Activated CD4-positive, alpha-beta T cell treated with anti-CD3 and anti-CD28 coated beads for 48 hours (primary cell): ENCODE measurements at regions not wholly inside any gene's neighbourhood (a gene's known extent, or its start where the extent isn't known, plus 50 kb on each side); places are given as distances from the start of the nearest gene placed in this dataset.

ENCODE experiments used
- DNase-seq: peaks from one replicate; pipeline ENCODE4 v3.0.0-alpha.2; 2020

DNA sequence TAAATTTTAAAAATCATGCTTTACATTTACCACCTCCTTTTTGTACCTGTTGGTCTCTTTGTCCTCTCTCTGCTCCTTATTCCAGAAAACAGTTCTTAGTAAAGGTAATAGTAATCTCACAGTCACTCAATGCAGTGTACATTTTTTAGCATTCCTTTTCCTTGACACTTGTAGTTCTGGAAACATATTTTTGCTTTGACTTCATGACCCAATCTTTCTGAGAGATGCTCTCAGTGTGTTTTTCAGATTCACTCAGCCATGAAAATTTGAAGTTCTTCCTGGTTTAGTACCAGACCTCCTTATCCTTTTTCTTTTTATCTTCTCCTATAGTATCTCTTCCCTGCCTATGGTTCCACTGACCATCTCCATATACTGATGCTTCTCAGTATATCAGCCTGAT lies 747.5 kb upstream of the ZEB2 start:
- no peak for DNase-seq

DNA sequence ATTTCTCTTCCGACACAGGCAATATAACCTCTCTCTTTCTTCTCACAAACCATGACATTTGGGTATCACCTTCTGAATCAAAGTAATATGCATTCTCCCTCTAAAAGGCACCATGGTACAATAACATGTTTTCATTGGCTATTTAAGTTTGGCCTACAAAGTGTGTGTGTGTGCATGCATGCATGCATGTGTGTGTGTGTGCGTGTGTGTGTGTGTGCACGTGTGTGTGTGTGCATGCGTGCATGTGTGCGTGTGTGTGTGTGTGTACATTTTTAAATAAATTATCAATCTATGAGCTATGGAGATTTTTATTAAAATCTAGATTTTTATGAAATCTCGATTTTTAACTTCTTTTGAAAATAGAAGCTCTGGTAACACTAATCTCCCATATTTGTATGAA lies 745.3 kb upstream of the ZEB2 start:
- DNase-seq: no peak

DNA sequence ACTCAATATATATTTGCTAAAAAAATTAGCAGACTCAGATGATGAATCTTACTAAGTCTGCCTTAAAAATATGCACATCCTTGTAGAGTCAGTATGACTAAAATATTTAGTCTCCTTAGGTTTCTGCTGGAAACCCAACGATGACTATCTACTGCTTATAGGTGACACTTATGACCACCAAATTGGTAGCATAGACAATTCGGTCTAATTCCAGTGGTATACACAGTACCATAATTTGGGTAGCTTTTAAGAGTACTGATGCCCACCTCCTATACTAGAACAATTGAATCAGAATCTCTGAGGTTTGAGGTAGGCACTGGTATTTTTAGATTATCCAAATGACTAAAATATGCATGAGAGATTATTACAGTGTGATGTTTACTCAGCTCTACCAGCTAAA lies 740.8 kb upstream of the ZEB2 start:
- no peak for DNase-seq

DNA sequence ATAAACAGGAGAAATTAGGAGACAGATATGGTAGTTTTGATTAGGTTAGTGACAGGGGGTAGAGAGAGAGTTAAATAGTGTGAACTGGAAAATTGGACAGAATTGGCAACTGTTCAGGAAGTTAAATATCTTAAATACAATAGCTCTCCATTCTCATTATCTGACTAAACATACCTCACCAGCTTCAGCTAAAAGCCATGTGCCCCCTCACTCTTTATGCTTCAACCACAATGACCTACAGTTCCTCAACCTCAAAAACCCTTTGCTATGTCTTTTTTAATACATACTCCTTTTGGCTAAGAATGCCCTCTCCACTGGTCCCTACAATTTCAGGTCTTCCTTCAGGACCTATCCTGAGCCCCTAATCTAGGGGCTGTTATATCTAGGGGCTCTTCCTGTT lies 740.2 kb upstream of the ZEB2 start:
- no peak for DNase-seq

DNA sequence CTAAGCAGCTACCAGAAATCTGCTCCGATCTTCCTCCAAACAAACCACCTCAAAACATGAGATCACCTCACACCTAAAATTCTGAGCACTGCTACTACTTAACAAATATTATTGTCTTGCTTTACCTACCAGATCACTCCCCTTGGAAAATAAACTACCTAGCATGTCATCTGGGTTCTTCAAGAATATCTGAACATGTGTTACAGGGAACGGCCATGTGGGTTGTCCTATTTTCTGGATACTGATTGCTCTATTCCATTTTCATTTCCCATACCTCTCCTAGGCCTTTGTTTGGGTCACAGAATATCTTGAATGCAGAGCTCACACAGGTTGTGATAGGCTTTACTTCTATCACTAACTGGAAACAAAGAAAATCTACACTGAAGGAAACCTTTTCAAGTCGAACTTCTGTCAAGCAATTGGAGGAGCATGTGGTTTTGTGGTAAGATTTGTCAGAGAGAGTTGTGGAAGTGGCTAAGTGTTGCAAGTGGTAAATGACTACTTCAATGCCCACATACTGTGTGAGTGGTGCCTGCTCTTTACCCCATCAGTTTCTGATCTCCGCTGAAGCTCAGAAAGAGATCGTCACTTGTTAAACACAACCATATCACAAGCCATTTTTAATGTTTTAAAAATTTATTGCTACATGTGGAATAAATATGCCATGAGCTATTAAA lies 739.1 kb upstream of the ZEB2 start:
- peak; percentile 6 for DNase-seq

DNA sequence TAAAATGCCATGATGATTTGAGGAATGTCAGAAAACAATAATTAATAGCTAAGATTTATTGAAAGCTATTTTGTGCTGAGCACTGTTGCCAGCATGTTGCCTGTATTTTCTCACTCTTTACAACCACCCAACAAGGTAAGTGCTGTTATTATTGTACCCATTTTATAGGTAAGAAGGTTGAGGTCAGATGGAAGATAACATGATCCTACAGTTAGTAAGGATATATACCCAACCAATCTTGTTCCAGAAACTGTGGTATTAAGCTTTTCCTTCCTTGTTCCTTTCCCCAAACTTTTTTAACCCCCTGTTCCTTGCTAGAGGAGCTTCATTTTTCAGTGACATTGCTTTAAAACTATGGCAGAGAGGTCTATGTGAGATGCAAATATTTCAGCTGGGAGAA lies 738.0 kb upstream of the ZEB2 start:
- no peak for DNase-seq

DNA sequence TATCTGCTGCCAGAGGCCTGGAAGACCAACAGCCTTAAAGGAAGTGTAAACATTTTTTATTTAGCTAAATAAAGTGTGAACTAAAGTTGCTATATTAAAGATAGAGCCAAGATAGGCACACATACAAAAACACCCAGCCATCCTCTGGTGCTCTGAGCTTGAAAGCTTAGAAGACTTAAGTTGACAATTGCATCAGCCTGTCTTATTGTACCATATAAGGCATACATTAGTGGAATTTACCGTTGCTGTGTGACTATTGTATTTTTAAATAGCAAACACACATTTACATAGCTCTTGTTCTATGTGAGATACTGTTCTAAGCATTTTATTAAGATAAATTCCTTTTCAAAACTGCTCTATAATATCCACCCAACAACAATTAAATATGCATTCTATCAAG lies 736.6 kb upstream of the ZEB2 start:
- DNase-seq: no peak

DNA sequence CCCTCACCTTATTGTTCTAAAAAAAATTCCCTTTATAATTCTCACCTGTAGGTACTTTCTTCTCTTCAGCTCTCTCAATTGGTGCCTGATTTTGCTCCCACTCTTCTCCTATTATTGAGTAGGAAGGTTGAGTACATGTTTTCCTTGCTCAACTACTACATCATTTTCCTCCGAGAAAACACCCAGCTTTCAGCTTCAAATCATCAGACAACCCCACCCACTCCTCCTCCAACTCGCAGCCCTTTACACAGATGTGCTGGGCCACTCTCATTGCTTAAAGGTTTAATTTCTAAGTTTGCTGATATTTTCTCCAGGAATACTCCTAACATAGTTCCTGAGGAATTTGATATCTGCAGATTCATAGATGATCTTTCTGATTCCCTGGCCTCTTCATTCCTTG lies 734.4 kb upstream of the ZEB2 start:
- no peak for DNase-seq

DNA sequence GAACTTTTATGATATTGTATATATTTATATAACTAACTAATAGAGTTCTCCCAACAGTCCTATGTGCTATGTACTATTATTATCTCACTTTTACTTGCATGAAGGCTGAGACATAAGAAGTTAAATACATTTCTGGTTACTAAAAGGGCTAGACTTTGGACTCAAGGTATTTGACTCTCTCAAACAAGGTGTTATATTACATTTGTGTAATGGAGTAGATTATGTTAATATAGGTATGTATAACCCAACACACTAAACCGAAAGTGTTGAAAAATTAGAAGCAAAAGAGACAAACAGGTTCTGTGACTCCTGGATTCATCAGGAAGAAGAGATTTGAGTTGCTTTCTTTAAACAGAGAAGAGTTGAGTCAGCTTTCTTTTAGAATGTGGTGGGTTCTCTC lies 733.6 kb upstream of the ZEB2 start:
- no peak for DNase-seq

DNA sequence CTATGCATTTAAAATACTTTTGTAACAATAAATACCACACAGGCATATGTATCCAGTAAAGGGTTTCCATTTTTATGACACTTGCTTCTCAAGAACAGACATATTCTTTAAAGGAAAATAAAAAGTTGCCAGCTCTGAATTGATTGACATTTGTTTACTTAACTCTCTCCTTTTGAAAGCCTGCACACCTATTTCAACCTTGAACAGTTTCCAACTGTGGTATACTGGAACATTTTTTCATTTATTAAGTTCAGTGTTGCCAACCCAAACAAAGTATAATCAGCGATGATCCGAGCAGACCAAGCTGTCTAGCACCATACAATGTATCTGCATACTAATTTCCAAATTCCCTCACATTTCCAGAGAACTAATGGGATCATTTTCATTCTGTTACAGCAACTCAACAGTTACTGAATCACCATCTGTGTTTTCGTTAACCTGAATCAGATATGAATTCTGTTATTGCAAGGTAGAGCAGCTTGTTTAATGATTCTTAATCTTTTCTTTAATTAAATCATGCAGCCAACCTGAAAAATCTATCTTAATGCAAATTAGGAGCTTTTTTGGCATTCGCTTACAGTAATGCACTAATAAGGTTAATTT lies 725.5 kb upstream of the ZEB2 start:
- no peak for DNase-seq

DNA sequence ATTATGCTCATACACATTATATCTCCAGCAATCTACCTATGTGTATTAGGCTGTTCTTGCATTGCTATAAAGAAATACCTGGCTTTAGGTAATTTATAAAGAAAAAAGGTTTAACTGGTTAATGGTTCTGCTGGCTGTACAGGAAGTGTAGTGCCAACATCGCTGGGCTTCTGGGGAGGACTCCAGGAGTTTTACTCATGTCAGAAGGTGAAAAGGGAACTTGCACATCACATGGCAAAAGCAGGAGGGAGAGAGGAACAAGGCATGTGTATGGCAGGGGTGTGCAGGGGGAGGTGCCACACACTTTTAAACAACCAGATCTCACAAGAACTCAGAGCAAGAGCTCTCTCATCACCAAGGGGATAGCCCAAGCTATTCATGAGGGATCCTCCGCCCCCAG lies 715.4 kb upstream of the ZEB2 start:
- DNase-seq: no peak

DNA sequence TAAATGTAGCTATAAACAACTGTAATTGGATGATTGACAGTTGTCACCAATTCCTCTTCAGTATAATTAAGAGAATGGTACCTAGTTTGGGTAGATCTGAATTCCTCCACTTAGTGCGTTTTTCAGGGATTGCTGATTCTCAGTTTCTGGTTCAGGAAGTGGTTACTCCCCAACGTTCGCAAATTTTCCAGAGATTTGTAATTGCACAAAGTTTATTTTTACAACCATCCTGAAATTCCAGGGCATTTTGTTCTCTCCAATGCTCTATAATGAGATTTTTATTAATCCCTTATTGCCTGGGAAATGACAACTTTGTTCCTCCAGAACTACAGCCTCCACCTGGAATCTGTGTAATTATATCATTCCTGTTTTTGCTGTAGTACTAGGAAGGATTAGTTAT lies 710.6 kb upstream of the ZEB2 start:
- DNase-seq: no peak

DNA sequence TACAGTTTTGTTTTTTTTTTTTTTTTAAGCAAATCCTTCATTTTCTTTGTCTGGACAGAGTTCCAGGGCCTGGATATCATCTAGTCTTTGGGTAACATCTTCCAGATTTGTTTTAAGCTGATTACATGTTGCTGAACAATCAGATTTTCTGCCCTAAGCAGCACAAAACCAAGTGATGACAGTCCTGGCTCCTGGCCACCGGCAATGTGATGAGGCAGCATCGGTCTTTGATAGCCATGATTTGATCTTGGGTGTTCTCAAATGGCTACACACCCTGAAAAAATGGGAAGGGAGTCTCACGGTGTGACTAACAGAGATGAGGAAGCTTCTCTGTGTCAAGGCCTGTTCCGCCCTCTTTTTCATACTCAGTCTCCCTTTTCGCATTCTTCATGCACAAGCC lies 708.6 kb upstream of the ZEB2 start:
- no peak for DNase-seq

DNA sequence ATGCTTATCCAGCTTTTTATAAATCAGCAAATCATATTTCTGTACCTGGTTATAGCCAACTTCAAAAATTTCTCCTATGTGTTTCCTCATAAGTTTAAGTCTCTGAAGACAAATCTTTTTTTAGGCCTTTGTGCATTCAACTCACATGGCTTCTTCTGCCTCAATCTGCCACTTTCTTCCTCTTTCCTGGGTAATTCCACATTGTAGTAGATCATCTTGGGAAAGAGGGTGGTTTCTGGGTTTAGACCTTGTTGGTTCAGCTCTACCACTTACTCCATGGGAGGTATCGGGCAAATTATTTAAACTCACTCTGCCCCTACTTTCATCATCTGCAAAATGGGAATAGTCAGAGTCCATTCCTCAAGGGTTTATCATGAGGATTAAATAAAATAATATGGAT lies 707.0 kb upstream of the ZEB2 start:
- no peak for DNase-seq

DNA sequence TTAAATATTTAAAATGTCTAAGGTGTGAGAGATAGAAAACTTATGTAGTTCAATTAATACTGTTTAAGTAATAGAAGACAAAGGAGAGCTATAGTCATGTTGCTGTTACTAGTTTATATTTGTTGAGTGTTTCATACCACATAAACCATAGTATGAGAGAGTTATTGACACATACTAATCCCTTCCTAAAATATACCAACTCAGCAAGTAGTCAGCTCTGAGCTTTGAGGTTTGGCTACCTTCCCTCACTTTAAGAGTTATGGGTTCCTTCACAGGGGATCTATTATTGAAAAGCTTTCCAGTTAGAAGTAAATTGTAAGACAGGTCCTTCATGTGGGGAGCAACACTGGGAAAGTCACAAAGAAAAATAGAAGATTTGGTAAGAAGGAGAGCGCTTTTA lies 701.6 kb upstream of the ZEB2 start:
- DNase-seq: no peak

DNA sequence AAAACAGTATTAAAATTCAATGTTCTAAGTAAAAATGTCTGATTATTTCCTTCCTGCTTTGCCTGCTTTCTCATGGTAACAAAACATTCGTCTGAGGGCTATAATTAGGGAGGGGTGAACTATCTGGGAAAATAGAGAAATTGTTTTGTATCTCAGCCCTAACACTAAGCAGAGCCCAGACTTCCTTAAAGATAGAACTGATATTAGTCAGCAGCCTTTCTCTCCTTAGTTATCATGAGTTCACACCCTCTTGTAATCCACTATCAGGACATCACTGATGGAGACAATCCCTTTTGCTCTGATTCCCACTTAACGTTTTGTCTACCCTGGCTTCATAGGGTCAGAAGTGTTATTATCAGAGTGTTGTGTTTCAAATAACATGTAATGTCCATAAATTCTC lies 701.1 kb upstream of the ZEB2 start:
- no peak for DNase-seq

DNA sequence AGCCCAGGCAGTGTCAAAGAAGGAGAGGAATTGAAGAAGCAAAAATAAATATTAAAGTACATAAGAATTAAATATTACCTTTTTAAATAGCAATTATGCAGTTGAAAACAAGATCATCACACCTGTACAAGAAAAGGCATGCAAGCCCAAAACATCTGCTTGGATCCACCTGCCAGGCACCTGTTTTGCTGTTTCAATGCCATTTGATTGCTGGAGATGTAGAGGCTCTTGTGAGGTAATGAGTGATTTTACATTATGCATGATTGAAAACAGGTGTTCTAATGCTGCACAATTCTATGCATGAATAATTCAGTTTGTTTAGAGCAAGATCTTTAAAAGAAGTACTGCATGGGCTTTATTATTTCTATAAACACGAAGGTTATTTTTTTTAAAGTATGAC lies 700.6 kb upstream of the ZEB2 start:
- DNase-seq: no peak

DNA sequence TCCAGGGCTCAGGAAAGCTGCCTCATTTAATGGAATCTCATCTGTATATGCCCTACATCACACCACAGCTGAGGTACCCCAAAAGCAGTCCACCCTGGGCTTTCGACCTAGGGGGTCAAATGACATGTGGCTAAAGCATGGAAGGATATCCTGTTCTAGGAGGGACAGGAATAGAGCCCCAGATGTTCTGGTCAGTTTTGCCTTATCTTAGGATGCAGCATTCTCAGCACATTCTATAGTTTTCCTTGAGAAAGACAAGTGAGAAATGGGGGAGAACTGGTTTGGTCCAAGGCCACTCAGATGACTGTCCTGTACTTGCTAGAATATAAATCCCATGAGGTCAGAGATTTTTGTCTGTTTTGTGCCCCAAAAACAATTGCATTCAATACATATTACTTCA lies 688.0 kb upstream of the ZEB2 start:
- DNase-seq: no peak

DNA sequence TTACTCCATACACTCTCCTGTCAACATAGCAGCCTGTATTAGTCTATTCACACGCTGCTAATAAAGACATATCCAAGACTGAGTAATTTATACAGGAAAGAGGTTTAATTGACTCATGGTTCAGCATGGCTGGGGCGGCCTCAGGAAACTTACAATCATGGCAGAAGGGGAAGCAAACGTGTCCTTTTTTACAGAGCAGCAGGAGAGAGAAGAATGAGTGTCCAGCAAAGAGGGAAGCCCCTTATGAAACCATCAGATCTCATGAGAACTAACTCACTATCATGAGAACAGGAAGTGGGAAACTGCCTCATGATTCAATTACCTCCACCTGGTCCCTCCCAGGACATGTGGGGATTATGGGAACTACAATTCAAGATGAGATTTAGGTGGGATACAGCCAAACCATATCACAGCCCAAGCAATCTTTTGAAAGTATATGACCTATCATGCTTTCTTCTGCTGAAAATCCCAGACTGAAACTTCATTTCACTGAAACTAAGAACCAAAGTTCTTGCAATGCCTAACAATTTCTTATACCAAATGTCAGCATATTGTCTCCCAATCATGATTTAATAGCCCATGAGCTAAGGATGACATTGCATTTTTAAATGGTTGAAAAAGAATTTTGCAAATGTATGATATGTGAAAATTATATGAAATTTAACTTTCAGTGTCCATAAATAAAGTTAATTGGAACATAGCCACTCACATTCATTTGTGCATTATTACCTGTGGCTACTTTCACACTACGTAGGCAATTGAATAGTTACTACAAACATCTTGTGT lies 686.8 kb upstream of the ZEB2 start:
- DNase-seq: no peak

DNA sequence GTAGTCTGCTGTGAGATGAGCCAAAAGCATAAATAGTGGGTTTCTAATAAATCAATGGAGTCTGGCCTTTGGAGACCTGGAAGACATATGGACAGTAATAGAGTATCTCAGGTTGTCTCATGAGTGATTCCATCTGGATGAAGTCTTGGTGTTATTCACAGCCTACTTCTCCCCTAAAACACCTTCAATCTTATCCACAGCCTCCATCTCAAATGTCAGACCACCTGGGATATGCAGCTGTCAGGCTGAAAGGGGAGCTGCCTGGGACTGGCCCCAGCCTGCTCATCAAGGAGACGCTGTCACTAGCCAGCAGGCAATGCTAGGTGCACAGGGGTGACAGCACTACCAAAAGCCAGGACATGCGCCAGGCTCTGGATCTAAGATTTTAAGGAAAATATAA lies 684.0 kb upstream of the ZEB2 start:
- DNase-seq: no peak

DNA sequence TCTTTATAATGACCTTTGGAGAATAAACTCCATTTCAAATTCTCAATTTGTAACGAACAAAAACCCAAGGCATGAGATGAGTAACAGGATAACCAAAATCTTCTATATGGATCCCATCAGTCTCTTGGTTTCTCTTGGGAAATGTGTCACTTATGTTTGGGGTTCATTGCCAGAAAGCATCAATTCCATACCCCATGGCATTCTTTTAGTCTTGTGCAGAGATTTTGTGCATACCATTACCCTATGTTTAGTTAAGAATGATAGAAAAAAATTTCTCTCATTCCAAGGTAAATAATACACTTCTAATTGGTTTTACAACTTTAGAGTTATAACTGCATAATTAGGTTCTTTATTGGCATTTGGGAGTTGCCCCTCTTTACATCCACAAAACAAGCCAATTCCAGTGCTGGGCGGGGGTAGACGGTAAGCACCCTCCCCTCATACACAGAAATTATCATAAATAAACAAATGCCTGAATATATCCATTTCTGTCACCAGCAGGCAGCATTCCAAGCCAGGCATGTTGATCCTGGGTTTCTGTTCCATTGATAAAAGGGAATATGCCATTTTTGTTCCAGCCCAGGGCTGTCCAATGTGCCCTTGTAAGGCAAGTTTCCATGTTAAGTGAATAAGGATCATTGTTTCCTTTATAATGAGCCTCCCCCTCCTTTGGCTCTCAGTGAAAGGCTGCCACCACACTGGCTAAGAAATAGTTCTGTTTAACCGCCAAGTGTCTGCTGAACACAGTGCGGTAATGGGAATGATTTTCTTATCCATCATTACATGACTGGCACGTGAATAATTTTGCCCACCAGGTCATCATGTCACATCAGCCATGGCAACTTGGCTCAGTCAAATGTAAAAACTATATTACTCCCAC lies 680.1 kb upstream of the ZEB2 start:
- DNase-seq: no peak

DNA sequence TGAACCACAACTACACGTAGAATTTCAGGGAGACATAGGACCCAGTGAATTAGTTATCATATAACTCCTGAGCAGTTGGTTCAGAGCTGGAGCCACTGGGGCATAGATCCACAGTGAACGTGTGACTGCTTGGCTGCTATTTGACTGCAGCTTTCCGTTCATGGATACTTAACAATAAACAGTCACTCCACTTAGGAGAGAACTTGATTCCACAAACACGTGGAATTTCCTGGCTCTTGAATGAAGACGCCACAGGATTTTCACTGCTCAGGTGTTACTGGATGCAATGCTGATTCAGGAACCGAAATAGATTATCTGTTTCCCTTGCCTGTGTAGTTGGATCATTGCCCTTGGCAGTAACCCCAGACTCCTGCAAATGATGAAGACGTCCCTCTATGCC lies 679.1 kb upstream of the ZEB2 start:
- DNase-seq: no peak

DNA sequence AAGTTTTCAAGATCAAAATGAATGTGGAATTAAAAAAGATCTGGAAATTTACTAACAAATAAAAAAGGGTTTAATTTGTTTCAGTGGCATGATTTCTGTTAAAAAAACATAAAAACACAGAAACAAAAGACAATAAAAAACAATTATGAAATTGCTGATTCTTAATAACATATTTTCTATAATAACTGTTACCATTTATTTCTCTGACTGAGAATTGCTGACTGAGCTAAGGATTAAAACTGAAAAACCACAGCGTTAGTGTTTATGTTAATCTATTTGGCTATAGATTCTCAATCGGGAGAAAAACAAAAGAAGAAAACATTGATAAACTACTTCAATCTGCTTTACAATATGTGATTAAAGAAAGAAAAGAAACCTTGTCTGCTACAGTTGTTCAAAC lies 678.6 kb upstream of the ZEB2 start:
- DNase-seq: no peak

DNA sequence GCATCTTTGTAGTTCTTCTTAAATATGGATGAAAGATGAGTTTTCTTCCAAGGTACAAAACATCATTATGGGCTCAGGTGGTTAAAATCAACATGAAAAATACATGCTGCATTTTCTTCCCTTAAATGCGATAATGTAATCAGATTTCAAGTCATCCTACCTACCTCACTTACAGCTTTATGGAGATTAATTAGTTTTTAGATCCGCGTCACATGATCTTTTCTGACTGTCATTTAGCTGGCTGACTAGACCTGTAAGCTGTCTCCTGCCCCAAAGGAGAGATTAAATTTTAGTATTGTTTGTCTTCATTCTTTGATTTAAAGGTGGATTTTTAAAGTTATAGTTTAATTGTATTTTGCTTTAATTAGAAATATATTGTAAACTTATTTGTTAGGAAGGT lies 678.0 kb upstream of the ZEB2 start:
- no peak for DNase-seq
